IMR-90 (cell line): ENCODE measurements at regions not wholly inside any gene's neighbourhood (a gene's known extent, or its start where the extent isn't known, plus 50 kb on each side); places are given as distances from the start of the nearest gene placed in this dataset.

Experiments
- ATAC-seq: fragments of 200-7000 bp; cut with Tn5 transposase; 2 replicates; pipeline ENCODE4 v1.9.1; 2020; ENCODE audit warnings: low read depth, mild to moderate bottlenecking, moderate library complexity
- BruUV-seq: library from RNA; stranded (reverse); fragments of 400-500 nt; replicated peaks from 2 replicates; lab custom pipeline; 2021; lab: Mats Ljungman, UMichigan
- CTCF ChIA-PET: fragments of 300-600 bp; formaldehyde crosslinking; extraction: SDS; loops from one replicate; lab custom pipeline; 2021; ENCODE audit warnings: antibody characterized with exemption; lab: Yijun Ruan, JAX
- POLR2A ChIA-PET: fragments of 300-600 bp; sonication (Branson Sonifier 250); formaldehyde crosslinking; loops from one replicate; lab custom pipeline; 2022; ENCODE audit warnings: antibody characterized with exemption; ENCODE audit not compliant: unreplicated experiment; lab: Charles Lee
- DNase-seq: peaks from one replicate; pipeline ENCODE4 v3.0.0; 2013
- H2AFZ ChIP-seq: replicated peaks from 2 replicates; pipeline ENCODE3; 2013; ENCODE audit warnings: low read length, mild to moderate bottlenecking; ENCODE audit not compliant: poor library complexity
- H2AK5ac ChIP-seq: 2 replicates; pipeline ENCODE4 v1.6.1; 2013; ENCODE audit warnings: low read depth, low read length, inconsistent platforms
- H2AK9ac ChIP-seq: replicated peaks from 2 replicates; pipeline ENCODE3; 2013; ENCODE audit warnings: mild to moderate bottlenecking, low read depth, low read length, moderate library complexity; ENCODE audit not compliant: poor library complexity
- H2BK120ac ChIP-seq: 2 replicates; pipeline ENCODE4 v1.6.1; 2013; ENCODE audit warnings: low read depth, low read length, inconsistent platforms
- H2BK15ac ChIP-seq: 3 replicates; pipeline ENCODE4 v1.6.1; 2013; ENCODE audit warnings: low read depth, low read length, inconsistent platforms
- H2BK20ac ChIP-seq: 2 replicates; pipeline ENCODE4 v1.6.1; 2013; ENCODE audit warnings: low read depth, mild to moderate bottlenecking, inconsistent platforms, low read length, moderate library complexity
- H2BK5ac ChIP-seq: 2 replicates; pipeline ENCODE4 v1.6.1; 2013; ENCODE audit warnings: mild to moderate bottlenecking, low read depth, low read length, inconsistent platforms; ENCODE audit not compliant: poor library complexity, severe bottlenecking
- H3K14ac ChIP-seq: replicated peaks from 2 replicates; pipeline ENCODE4 v1.6.1; 2013; ENCODE audit warnings: low read depth, low read length, inconsistent platforms
- H3K18ac ChIP-seq: 2 replicates; pipeline ENCODE4 v1.6.1; 2013; ENCODE audit warnings: low read depth, low read length, control low read depth
- H3K23ac ChIP-seq: 2 replicates; pipeline ENCODE4 v1.6.1; 2013; ENCODE audit warnings: low read depth, low read length, inconsistent platforms
- H3K27ac ChIP-seq: 2 replicates; pipeline ENCODE4 v1.5.1; 2013; ENCODE audit warnings: mild to moderate bottlenecking, control low read depth, low read length; ENCODE audit not compliant: insufficient read depth
- H3K27me3 ChIP-seq: 2 replicates; pipeline ENCODE4 v1.6.1; 2013; ENCODE audit warnings: low read length; ENCODE audit not compliant: control insufficient read depth, insufficient read depth
- H3K36me3 ChIP-seq: 2 replicates; pipeline ENCODE4 v1.6.1; 2013; ENCODE audit warnings: low read length, mixed read lengths; ENCODE audit not compliant: control insufficient read depth, insufficient read depth
- H3K4ac ChIP-seq: 2 replicates; pipeline ENCODE4 v1.6.1; 2013; ENCODE audit warnings: low read depth, low read length, inconsistent platforms
- H3K4me1 ChIP-seq: 2 replicates; pipeline ENCODE4 v1.6.1; 2013; ENCODE audit warnings: low read length, mixed read lengths; ENCODE audit not compliant: control insufficient read depth, insufficient read depth
- H3K4me2 ChIP-seq: 2 replicates; pipeline ENCODE4 v1.6.1; 2013; ENCODE audit warnings: low read depth, mild to moderate bottlenecking, control low read depth, low read length, moderate library complexity
- H3K4me3 ChIP-seq: 2 replicates; pipeline ENCODE4 v1.5.1; 2013; ENCODE audit warnings: low read depth, mild to moderate bottlenecking, control low read depth, low read length, moderate library complexity; ENCODE audit not compliant: insufficient read depth
- H3K56ac ChIP-seq: 2 replicates; pipeline ENCODE4 v1.6.1; 2013; ENCODE audit warnings: low read length, inconsistent platforms; ENCODE audit not compliant: insufficient read depth; ENCODE audit errors: extremely low read depth
- H3K79me1 ChIP-seq, 2 experiments: 2 replicates each; pipeline ENCODE4 v1.6.1; 2013; ENCODE audit warnings: low read length in 2 of 2, inconsistent platforms in 1 of 2, low read depth in 1 of 2
- H3K9ac ChIP-seq: 2 replicates; pipeline ENCODE4 v1.6.1; 2013; ENCODE audit warnings: low read depth, low read length, control low read depth
- H3K9me1 ChIP-seq: 2 replicates; pipeline ENCODE4 v1.6.1; 2013; ENCODE audit warnings: low read length, inconsistent platforms; ENCODE audit not compliant: insufficient read depth
- H3K9me3 ChIP-seq: 2 replicates; pipeline ENCODE4 v1.6.1; 2013; ENCODE audit warnings: low read length; ENCODE audit not compliant: control insufficient read depth, insufficient read depth
- H4K20me1 ChIP-seq: 2 replicates; pipeline ENCODE4 v1.6.1; 2013; ENCODE audit warnings: low read length, inconsistent platforms; ENCODE audit not compliant: insufficient read depth
- H4K5ac ChIP-seq: 2 replicates; pipeline ENCODE4 v1.6.1; 2013; ENCODE audit warnings: mild to moderate bottlenecking, low read depth, low read length, control low read depth
- H4K8ac ChIP-seq, 2 experiments: 2 replicates each; pipeline ENCODE4 v1.6.1; 2013; ENCODE audit warnings: low read depth in 2 of 2, low read length in 2 of 2, control low read depth in 1 of 2, inconsistent platforms in 1 of 2
- H4K91ac ChIP-seq: 2 replicates; pipeline ENCODE4 v1.6.1; 2013; ENCODE audit warnings: low read depth, low read length, inconsistent platforms; ENCODE audit not compliant: insufficient read depth
- BHLHE40 ChIP-seq: fragments of 150-350 bp; IDR thresholded peaks from 2 replicates; pipeline ENCODE4 v1.6.1; 2016; ENCODE audit warnings: mild to moderate bottlenecking, low read depth, low read length
- dilution Hi-C: fragments of 300-500 bp; cut with HindIII; formaldehyde crosslinking; loops from one replicate; pipeline ENCODE4 v1.14.3; 2018; ENCODE audit warnings: low sequenced_read_pairs; ENCODE audit not compliant: unreplicated experiment
- in situ Hi-C: fragments of 300-500 bp; cut with MboI; formaldehyde crosslinking; loops from 3 replicates; pipeline ENCODE4 v1.14.3; 2019; ENCODE audit warnings: low sequenced_read_pairs, inconsistent platforms, mixed read lengths
- intact Hi-C: fragments of 100-400 bp; cut with micrococcal nuclease; formaldehyde crosslinking; loops from 2 replicates; pipeline ENCODE4 v1.10.0; 2022

GRCh38 chr21:27103768-27104167 is 136.9 kb upstream of the ADAMTS5 start:
- no peak overlapping the region for H2BK5ac ChIP-seq
- H3K4me3 ChIP-seq = no peak overlapping the region
- H3K14ac ChIP-seq = no peak overlapping the region
- no peak overlapping the region for H4K8ac ChIP-seq
- H3K4ac ChIP-seq = no peak overlapping the region
- H2AK5ac ChIP-seq = no peak overlapping the region
- H3K23ac ChIP-seq = no peak overlapping the region
- H2BK20ac ChIP-seq = no peak overlapping the region
- no peak overlapping the region for H2BK120ac ChIP-seq
- ATAC-seq (no peak), DNase-seq (no peak)
- H3K4me1 ChIP-seq = peaks cover 4% of the 10 kb centered on the region; the same call in 1 of the 2 replicates
- no peak overlapping the region for H2BK15ac ChIP-seq
- TF ChIP-seq BHLHE40 = no peak
- no peak overlapping the region for H2AFZ ChIP-seq
- no peak overlapping the region for H3K9ac ChIP-seq
- ChIA-PET POLR2A (no interaction called here), CTCF (no interaction called here)
- BruUV-seq = no TSS peak
- H3K56ac ChIP-seq = no peak overlapping the region
- H3K9me1 ChIP-seq = no peaks in the 10 kb centered on the region
- H3K4me2 ChIP-seq = no peak overlapping the region
- H3K79me1 ChIP-seq = no peaks in the 10 kb centered on the region
- intact Hi-C loops = no loop called here
- no peak overlapping the region for H2AK9ac ChIP-seq
- H3K27me3 ChIP-seq = no peaks in the 10 kb centered on the region
- no peak overlapping the region for H4K5ac ChIP-seq
- in situ Hi-C loops = no loop called here
- H3K18ac ChIP-seq = no peak overlapping the region
- H4K91ac ChIP-seq = no peak overlapping the region
- H3K27ac ChIP-seq = no peak overlapping the region
- H4K20me1 ChIP-seq = no peaks in the 10 kb centered on the region
- dilution Hi-C loops = no loop called here
- H3K9me3 ChIP-seq = no peaks in the 10 kb centered on the region
- no peaks in the 10 kb centered on the region for H3K36me3 ChIP-seq
